Left lung (tissue), 4 donors: ENCODE measurements at regions not wholly inside any gene's neighbourhood (a gene's known extent, or its start where the extent isn't known, plus 50 kb on each side); places are given as distances from the start of the nearest gene placed in this dataset.

Experiments
- ATAC-seq: fragments of 200-7000 bp; cut with Tn5 transposase; one replicate; pipeline ENCODE4 v1.9.1; 2020; ENCODE audit warnings: moderate library complexity
- DNase-seq, 4 donors: peaks; one replicate each; pipeline ENCODE4 v3.0.0-alpha.2; 2013 to 2020
- H3K27ac ChIP-seq, 2 donors: fragments of 200-600 bp; sonication (generic) in 1 of 2; one replicate each; pipeline versions ENCODE4 v1.5.0 to v1.8.0; 2020 to 2021
- H3K27me3 ChIP-seq, 2 donors: fragments of 200-600 bp; sonication (generic) in 1 of 2; one replicate each; pipeline versions ENCODE4 v1.5.0 to v1.8.0; 2020 to 2021
- H3K36me3 ChIP-seq, 2 donors: fragments of 200-600 bp; sonication (generic) in 1 of 2; one replicate each; pipeline versions ENCODE4 v1.5.0 to v1.8.0; 2020 to 2021
- H3K4me1 ChIP-seq, 2 donors: fragments of 200-600 bp; one replicate each; pipeline ENCODE4 v1.8.0; 2021
- H3K4me3 ChIP-seq, 2 donors: fragments of 200-600 bp; sonication (generic) in 1 of 2; one replicate each; pipeline versions ENCODE4 v1.5.0 to v1.8.0; 2020 to 2021; ENCODE audit warnings: mild to moderate bottlenecking in 1 of 2
- H3K9me3 ChIP-seq, 2 donors: fragments of 200-600 bp; sonication (generic) in 1 of 2; one replicate each; pipeline versions ENCODE4 v1.5.0 to v1.8.0; 2020 to 2021
- intact Hi-C, 2 donors: fragments of 100-400 bp; cut with DNase I; formaldehyde crosslinking; loops; one replicate each; pipeline versions ENCODE4 v1.11.2 to v1.14.2; 2022
- TF ChIP-seq, protein P1 (sequence below), 2 donors: fragments of 200-600 bp; sonication (generic) in 1 of 2; IDR thresholded peaks; one replicate each; pipeline versions ENCODE4 v1.5.0 to v1.8.0; 2021; ENCODE audit warnings: antibody characterized with exemption in 2 of 2
- donor health status: DM: no; HTN: yes; CAD: no.
- donor health status: DM: no; HTN: no; CAD: no.

GRCh38 chr12:87529413-87529812, 499.8 kb downstream of the C12orf50 start:
- no peak overlapping the region for H3K4me3 ChIP-seq
- no peaks in the 10 kb centered on the region for H3K9me3 ChIP-seq
- DNase-seq (no peak), ATAC-seq (no peak)
- TF ChIP-seq, protein P1, sequence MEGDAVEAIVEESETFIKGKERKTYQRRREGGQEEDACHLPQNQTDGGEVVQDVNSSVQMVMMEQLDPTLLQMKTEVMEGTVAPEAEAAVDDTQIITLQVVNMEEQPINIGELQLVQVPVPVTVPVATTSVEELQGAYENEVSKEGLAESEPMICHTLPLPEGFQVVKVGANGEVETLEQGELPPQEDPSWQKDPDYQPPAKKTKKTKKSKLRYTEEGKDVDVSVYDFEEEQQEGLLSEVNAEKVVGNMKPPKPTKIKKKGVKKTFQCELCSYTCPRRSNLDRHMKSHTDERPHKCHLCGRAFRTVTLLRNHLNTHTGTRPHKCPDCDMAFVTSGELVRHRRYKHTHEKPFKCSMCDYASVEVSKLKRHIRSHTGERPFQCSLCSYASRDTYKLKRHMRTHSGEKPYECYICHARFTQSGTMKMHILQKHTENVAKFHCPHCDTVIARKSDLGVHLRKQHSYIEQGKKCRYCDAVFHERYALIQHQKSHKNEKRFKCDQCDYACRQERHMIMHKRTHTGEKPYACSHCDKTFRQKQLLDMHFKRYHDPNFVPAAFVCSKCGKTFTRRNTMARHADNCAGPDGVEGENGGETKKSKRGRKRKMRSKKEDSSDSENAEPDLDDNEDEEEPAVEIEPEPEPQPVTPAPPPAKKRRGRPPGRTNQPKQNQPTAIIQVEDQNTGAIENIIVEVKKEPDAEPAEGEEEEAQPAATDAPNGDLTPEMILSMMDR (IDR thresholded peaks at IDR 0.05): no peak
- H3K27ac ChIP-seq: no peak overlapping the region
- H3K27me3 ChIP-seq: no peaks in the 10 kb centered on the region
- no peaks in the 10 kb centered on the region for H3K36me3 ChIP-seq
- no peaks in the 10 kb centered on the region for H3K4me1 ChIP-seq
- intact Hi-C loops: no loop called here

- DNase-seq (peak in 1 of 4 donors; percentile 9), ATAC-seq (peak; percentile 88)
- Histone ChIP-seq H3K27ac (no peak overlapping the region), H3K36me3 (no peaks in the 10 kb centered on the region), H3K4me1 (no peaks in the 10 kb centered on the region), H3K4me3 (no peak overlapping the region), H3K9me3 (no peaks in the 10 kb centered on the region), H3K27me3 (no peaks in the 10 kb centered on the region)
- TF ChIP-seq, protein P1 (IDR thresholded peaks at IDR 0.05): no peak
- intact Hi-C loops: no loop called here
These were observed 508.2 kb downstream of the C12orf50 start for GRCh38 chr12:87520968-87521367.

- Histone ChIP-seq H3K27ac (no peak overlapping the region), H3K27me3 (no peaks in the 10 kb centered on the region), H3K9me3 (no peaks in the 10 kb centered on the region), H3K36me3 (no peaks in the 10 kb centered on the region), H3K4me1 (no peaks in the 10 kb centered on the region), H3K4me3 (no peak overlapping the region)
- ATAC-seq (no peak), DNase-seq (no peak)
- intact Hi-C loops: no loop called here
- TF ChIP-seq, protein P1 (IDR thresholded peaks at IDR 0.05): no peak
These were observed 510.7 kb downstream of the C12orf50 start for GRCh38 chr12:87518481-87518880.

DNA sequence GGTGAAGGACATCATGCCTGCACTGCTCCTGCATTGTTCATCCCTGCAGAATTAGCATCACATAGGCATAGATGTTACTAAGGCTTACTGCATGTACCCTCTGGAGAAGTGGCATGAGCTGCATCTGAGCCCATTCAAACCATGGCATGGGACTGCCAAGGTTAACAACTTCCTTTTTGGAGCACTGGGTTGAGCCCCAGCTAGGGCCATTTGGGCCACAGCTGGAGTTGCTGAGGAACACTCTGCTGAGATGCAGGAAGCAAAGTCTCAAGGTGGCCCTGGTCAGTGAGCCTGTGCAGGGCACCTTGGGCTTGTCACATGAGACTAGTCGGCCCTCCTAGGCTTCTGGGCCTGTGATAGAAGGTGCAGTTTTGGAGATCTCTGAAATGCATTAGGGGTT, 511.2 kb downstream of the C12orf50 start:
- Histone ChIP-seq H3K36me3 (no peaks in the 10 kb centered on the region), H3K27ac (no peak overlapping the region), H3K4me1 (no peaks in the 10 kb centered on the region), H3K4me3 (no peak overlapping the region), H3K9me3 (no peaks in the 10 kb centered on the region), H3K27me3 (no peaks in the 10 kb centered on the region)
- DNase-seq: no peak
- ATAC-seq: no peak
- TF ChIP-seq, protein P1 (IDR thresholded peaks at IDR 0.05): no peak
- intact Hi-C loops: no loop called here

GRCh38 chr12:87513536-87514280, 515.5 kb downstream of the C12orf50 start:
- intact Hi-C loops: no loop called here
- TF ChIP-seq, protein P1 (IDR thresholded peaks at IDR 0.05): no peak

More at GRCh38 chr12:87513536-87514280, 515.5 kb downstream of the C12orf50 start:
- DNase-seq: no peak
- Histone ChIP-seq H3K4me3 (no peak overlapping the region), H3K36me3 (no peaks in the 10 kb centered on the region), H3K4me1 (no peaks in the 10 kb centered on the region), H3K27ac (no peak overlapping the region), H3K27me3 (no peaks in the 10 kb centered on the region), H3K9me3 (no peaks in the 10 kb centered on the region)
- no peak for ATAC-seq
